AG09319 (cell line): ENCODE measurements at regions not wholly inside any gene's neighbourhood (a gene's known extent, or its start where the extent isn't known, plus 50 kb on each side); places are given as distances from the start of the nearest gene placed in this dataset.
"Not testable (repeated sequence)": the region's sequence is repeated elsewhere in the genome, so short reads cannot be mapped to it uniquely, and the experiment has no call there.

Experiments used
- DNase-seq: peaks from one replicate; pipeline ENCODE4 v3.0.0-alpha.2; 2010; ENCODE audit warnings: low read depth; ENCODE audit errors: extremely low read depth
- CTCF ChIP-seq: IDR thresholded peaks from 2 replicates; pipeline ENCODE4 v1.5.1; 2011; ENCODE audit warnings: low read depth, mild to moderate bottlenecking, inconsistent platforms, low read length, moderate library complexity

- DNase-seq: no peak
- no peak for TF ChIP-seq CTCF
These were observed 421.8 kb downstream of the ACTL7B start for GRCh38 chr9:108434036-108434435.

GRCh38 chr9:108430655-108431054 is 425.1 kb downstream of the ACTL7B start:
- TF ChIP-seq CTCF: no peak
- no peak for DNase-seq

- DNase-seq: no peak
- TF ChIP-seq CTCF: no peak
These were observed 428.0 kb downstream of the ACTL7B start for GRCh38 chr9:108427751-108428150.

GRCh38 chr9:108426421-108426940 is 429.3 kb downstream of the ACTL7B start:
- not testable (repeated sequence) for DNase-seq

GRCh38 chr9:108423433-108423832 is 432.4 kb downstream of the ACTL7B start:
- DNase-seq: no peak
- no peak for TF ChIP-seq CTCF

GRCh38 chr9:108419379-108419778 is 436.4 kb downstream of the ACTL7B start:
- no peak for TF ChIP-seq CTCF
- DNase-seq: no peak

- DNase-seq: no peak
- TF ChIP-seq CTCF: no peak
These were observed 438.1 kb downstream of the ACTL7B start for GRCh38 chr9:108417726-108418125.

GRCh38 chr9:108417312-108417711 is 438.5 kb downstream of the ACTL7B start:
- TF ChIP-seq CTCF: no peak
- DNase-seq: no peak
